ENCODE measurements at regions not wholly inside any gene's neighbourhood (a gene's known extent, or its start where the extent isn't known, plus 50 kb on each side); places are given as distances from the start of the nearest gene placed in this dataset.

- no peak for TF ChIP-seq CTCF (IDR thresholded peaks at IDR 0.05; ENCODE audit: extremely low read depth, insufficient read depth, missing control alignments)
- in situ Hi-C loops (cut with MboI; ENCODE audit: low pct_unique_long_range_greater_than_20kb, low sequenced_read_pairs, unreplicated experiment), result no loop called here
- no peak for DNase-seq (ENCODE audit: low spot score)
These were observed 96.7 kb upstream of the S1PR1 start for GRCh38 chr1:101139821-101140718.

GRCh38 chr1:101139130-101139529 lies 97.7 kb upstream of the S1PR1 start:
- in situ Hi-C loops (cut with MboI; ENCODE audit: low pct_unique_long_range_greater_than_20kb, low sequenced_read_pairs, unreplicated experiment), result no loop called here
- DNase-seq (ENCODE audit: low spot score), result no peak
- TF ChIP-seq CTCF (IDR thresholded peaks at IDR 0.05; ENCODE audit: extremely low read depth, insufficient read depth, missing control alignments), result no peak

- no peak for DNase-seq (ENCODE audit: low spot score)
- in situ Hi-C loops (cut with MboI; ENCODE audit: low pct_unique_long_range_greater_than_20kb, low sequenced_read_pairs, unreplicated experiment), result no loop called here
These were observed 99.4 kb upstream of the S1PR1 start for GRCh38 chr1:101137144-101138126.

GRCh38 chr1:101136739-101137138 lies 100.1 kb upstream of the S1PR1 start:
- peak; percentile 58 for TF ChIP-seq CTCF (IDR thresholded peaks at IDR 0.05; ENCODE audit: extremely low read depth, insufficient read depth, missing control alignments)
- DNase-seq (ENCODE audit: low spot score), result peak; percentile 8
- in situ Hi-C loops (cut with MboI; ENCODE audit: low pct_unique_long_range_greater_than_20kb, low sequenced_read_pairs, unreplicated experiment), result no loop called here

More at GRCh38 chr1:101137144-101138126, 99.4 kb upstream of the S1PR1 start:
- no peak for TF ChIP-seq CTCF (IDR thresholded peaks at IDR 0.05; ENCODE audit: extremely low read depth, insufficient read depth, missing control alignments)

GRCh38 chr1:101136271-101136670 lies 100.5 kb upstream of the S1PR1 start:
- DNase-seq (ENCODE audit: low spot score), result no peak
- TF ChIP-seq CTCF (IDR thresholded peaks at IDR 0.05; ENCODE audit: extremely low read depth, insufficient read depth, missing control alignments), result no peak
- in situ Hi-C loops (cut with MboI; ENCODE audit: low pct_unique_long_range_greater_than_20kb, low sequenced_read_pairs, unreplicated experiment), result no loop called here

- in situ Hi-C loops (cut with MboI; ENCODE audit: low pct_unique_long_range_greater_than_20kb, low sequenced_read_pairs, unreplicated experiment), result no loop called here
- DNase-seq (ENCODE audit: low spot score), result no peak
- TF ChIP-seq CTCF (IDR thresholded peaks at IDR 0.05; ENCODE audit: extremely low read depth, insufficient read depth, missing control alignments), result no peak
These were observed 101.3 kb upstream of the S1PR1 start for GRCh38 chr1:101135526-101135925.

All from GM13977 (cell line).